ENCODE measurements at regions not wholly inside any gene's neighbourhood (a gene's known extent, or its start where the extent isn't known, plus 50 kb on each side); places are given as distances from the start of the nearest gene placed in this dataset.

DNA sequence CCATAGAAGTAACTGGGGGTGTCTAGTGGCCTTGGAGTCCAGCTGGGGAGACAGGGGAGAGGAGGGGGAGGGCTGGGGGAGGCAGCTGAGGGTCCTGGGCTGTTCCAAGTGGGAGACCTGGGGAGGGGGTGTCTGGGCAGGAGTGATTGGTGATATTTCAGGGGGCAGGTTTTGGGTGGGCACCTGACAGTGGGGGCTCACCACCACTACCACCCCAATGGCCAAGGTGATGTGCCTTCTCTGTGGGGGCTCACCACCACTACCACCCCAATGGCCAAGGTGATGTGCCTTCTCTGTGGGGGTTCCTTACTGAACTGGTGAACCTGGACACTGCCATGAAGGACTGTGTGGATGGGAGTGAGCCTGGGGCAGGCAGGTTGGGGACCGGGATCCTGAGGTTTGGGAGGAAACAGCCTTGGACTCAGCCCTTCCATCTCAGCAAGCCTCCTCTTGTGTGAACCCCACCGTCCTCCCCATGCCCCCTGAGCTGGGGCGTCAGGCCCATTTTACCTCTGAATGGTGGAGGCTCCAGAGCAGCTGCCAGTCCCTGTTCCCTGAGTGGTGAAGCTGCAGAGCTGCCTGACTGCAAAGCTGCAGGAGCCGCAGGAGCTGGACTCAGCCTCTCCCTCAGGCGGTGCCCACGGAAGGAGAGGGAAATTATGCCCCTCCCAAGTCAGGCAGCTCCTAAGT, 50.6 kb upstream of the ZNF716 start:
- H2AK5ac ChIP-seq (ENCODE audit: low read depth, low read length): no peak overlapping the region
- peaks cover 68 to 80% of the 10 kb centered on the region in 2 experiments for H3K9me3 ChIP-seq (ENCODE audit: insufficient read depth in 2 of 2, low read depth in 1 of 2, low read length in 1 of 2)
- H3K14ac ChIP-seq (ENCODE audit: insufficient read length): no peak overlapping the region
- no peak overlapping the region for H2BK5ac ChIP-seq (ENCODE audit: low read depth, low read length)
- H4K91ac ChIP-seq (replicated peaks; ENCODE audit: insufficient read length, low read length): no peak overlapping the region
- H3K79me1 ChIP-seq (ENCODE audit: low read depth, low read length): no peaks in the 10 kb centered on the region
- H2BK20ac ChIP-seq (ENCODE audit: low read length): no peak overlapping the region
- no peaks in the 10 kb centered on the region for H3K4me1 ChIP-seq (replicated peaks in 1 of 4; ENCODE audit: control insufficient read depth in 3 of 4, insufficient read depth in 4 of 4, low read length in 3 of 4)
- 79% methylated on average over 5 of the region's 6 CpGs; no CpG with 5 or more reads in 1 of the 2 experiments for WGBS, 2 experiments (ENCODE audit: extremely low coverage in 1 of 2, insufficient coverage in 1 of 2, insufficient read length in 1 of 2, insufficient replicate concordance in 2 of 2, low coverage in 1 of 2, low lambda C conversion rate in 2 of 2, missing lambda C conversion rate in 1 of 2)
- H2BK15ac ChIP-seq (ENCODE audit: low read length): no peak overlapping the region
- H2BK120ac ChIP-seq (replicated peaks; ENCODE audit: low read depth, low read length): no peak overlapping the region
- no peak overlapping the region for H2BK12ac ChIP-seq (ENCODE audit: low read depth, low read length)
- no peak overlapping the region for H4K5ac ChIP-seq (ENCODE audit: insufficient read length, low read depth, low read length)
- no peak overlapping the region for H3K9ac ChIP-seq (replicated peaks in 1 of 4; ENCODE audit: extremely low read depth in 1 of 4, low read depth in 3 of 4, low read length in 3 of 4)
- DNase-seq (ENCODE audit: low read depth in 1 of 2, low spot score in 2 of 2) (no peak), FAIRE-seq (no peak)
- H3K4me3 ChIP-seq (ENCODE audit: extremely low read depth in 1 of 4, insufficient read depth in 2 of 4, low read depth in 3 of 4, low read length in 4 of 4): no peak overlapping the region
- no peaks in the 10 kb centered on the region; a peak in 1 of 8 replicates for H3K36me3 ChIP-seq (ENCODE audit: control insufficient read depth in 2 of 4, insufficient read depth in 4 of 4, low read length in 3 of 4)
- no peaks in the 10 kb centered on the region for H3K27me3 ChIP-seq (replicated peaks in 1 of 4; ENCODE audit: control insufficient read depth in 3 of 4, extremely low read depth in 1 of 4, insufficient read depth in 3 of 4, low read length in 3 of 4)
- H3K23me2 ChIP-seq (ENCODE audit: low read depth, low read length): no peaks in the 10 kb centered on the region
- H3K23ac ChIP-seq (ENCODE audit: insufficient read length): no peak overlapping the region
- H4K8ac ChIP-seq (ENCODE audit: extremely low read depth, insufficient read depth, low read length): no peak overlapping the region
- no peak overlapping the region for H3K4me2 ChIP-seq (ENCODE audit: insufficient read depth in 1 of 2, low read depth in 2 of 2, low read length in 2 of 2)
- ChIA-PET CTCF (ENCODE audit: partially characterized antibody) (no interaction called here), POLR2A (ENCODE audit: partially characterized antibody) (no interaction called here)
- no peak overlapping the region for H2AFZ ChIP-seq (ENCODE audit: low read length)
- H3K79me2 ChIP-seq (ENCODE audit: control insufficient read depth in 1 of 2, insufficient read depth in 2 of 2, low read length in 2 of 2): no peaks in the 10 kb centered on the region
- no peak overlapping the region for H3K56ac ChIP-seq (replicated peaks; ENCODE audit: insufficient read length, low read depth, low read length)
- no peaks in the 10 kb centered on the region for H4K20me1 ChIP-seq (replicated peaks in 1 of 2; ENCODE audit: control insufficient read depth in 1 of 2, insufficient read depth in 2 of 2, low read length in 2 of 2)
- no peak overlapping the region for H3K18ac ChIP-seq (ENCODE audit: extremely low read depth, low read length)
- no peak overlapping the region for H3K4ac ChIP-seq (replicated peaks; ENCODE audit: insufficient read length, low read depth, low read length)
- no peak overlapping the region for H3K27ac ChIP-seq (ENCODE audit: low read depth, low read length)
- TF ChIP-seq SP1 (IDR thresholded peaks at IDR 0.05; ENCODE audit: low read depth, low read length) (no peak), BCL11A (IDR thresholded peaks at IDR 0.05; ENCODE audit: low read depth in 2 of 2, low read length in 2 of 2) (no peak), ASH2L (IDR thresholded peaks at IDR 0.05; ENCODE audit: low read length) (no peak), POLR2A (IDR thresholded peaks at IDR 0.05; ENCODE audit: control extremely low read depth in 1 of 2, low read depth in 2 of 2, low read length in 2 of 2) (no peak), GABPA (IDR thresholded peaks at IDR 0.05; ENCODE audit: borderline replicate concordance, insufficient read depth, low read length) (no peak), MAFK (IDR thresholded peaks at IDR 0.05; ENCODE audit: low read depth, low read length) (no peak), SUZ12 (IDR thresholded peaks at IDR 0.05; ENCODE audit: low read length) (no peak)
- TF ChIP-seq, protein P1, sequence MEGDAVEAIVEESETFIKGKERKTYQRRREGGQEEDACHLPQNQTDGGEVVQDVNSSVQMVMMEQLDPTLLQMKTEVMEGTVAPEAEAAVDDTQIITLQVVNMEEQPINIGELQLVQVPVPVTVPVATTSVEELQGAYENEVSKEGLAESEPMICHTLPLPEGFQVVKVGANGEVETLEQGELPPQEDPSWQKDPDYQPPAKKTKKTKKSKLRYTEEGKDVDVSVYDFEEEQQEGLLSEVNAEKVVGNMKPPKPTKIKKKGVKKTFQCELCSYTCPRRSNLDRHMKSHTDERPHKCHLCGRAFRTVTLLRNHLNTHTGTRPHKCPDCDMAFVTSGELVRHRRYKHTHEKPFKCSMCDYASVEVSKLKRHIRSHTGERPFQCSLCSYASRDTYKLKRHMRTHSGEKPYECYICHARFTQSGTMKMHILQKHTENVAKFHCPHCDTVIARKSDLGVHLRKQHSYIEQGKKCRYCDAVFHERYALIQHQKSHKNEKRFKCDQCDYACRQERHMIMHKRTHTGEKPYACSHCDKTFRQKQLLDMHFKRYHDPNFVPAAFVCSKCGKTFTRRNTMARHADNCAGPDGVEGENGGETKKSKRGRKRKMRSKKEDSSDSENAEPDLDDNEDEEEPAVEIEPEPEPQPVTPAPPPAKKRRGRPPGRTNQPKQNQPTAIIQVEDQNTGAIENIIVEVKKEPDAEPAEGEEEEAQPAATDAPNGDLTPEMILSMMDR (IDR thresholded peaks at IDR 0.05; ENCODE audit: control extremely low read depth in 1 of 3, insufficient read depth in 1 of 3, low read depth in 1 of 3, low read length in 3 of 3): no peak
- TF ChIP-seq, protein P2, sequence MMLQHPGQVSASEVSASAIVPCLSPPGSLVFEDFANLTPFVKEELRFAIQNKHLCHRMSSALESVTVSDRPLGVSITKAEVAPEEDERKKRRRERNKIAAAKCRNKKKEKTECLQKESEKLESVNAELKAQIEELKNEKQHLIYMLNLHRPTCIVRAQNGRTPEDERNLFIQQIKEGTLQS (IDR thresholded peaks at IDR 0.05; ENCODE audit: insufficient read depth, low read depth, low read length): no peak
- TF ChIP-seq, protein P3, sequence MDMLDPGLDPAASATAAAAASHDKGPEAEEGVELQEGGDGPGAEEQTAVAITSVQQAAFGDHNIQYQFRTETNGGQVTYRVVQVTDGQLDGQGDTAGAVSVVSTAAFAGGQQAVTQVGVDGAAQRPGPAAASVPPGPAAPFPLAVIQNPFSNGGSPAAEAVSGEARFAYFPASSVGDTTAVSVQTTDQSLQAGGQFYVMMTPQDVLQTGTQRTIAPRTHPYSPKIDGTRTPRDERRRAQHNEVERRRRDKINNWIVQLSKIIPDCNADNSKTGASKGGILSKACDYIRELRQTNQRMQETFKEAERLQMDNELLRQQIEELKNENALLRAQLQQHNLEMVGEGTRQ (IDR thresholded peaks at IDR 0.05; ENCODE audit: low read length): no peak

Data from H1 (cell line).